ENCODE measurements at regions not wholly inside any gene's neighbourhood (a gene's known extent, or its start where the extent isn't known, plus 50 kb on each side); places are given as distances from the start of the nearest gene placed in this dataset.

GRCh38 chr3:104584682-104585081 lies 782.0 kb upstream of the ALCAM start (continued):
- TF ChIP-seq CHD7 (IDR thresholded peaks at IDR 0.05; ENCODE audit: insufficient replicate concordance, low read length): no peak
- TF ChIP-seq SIX5 (IDR thresholded peaks at IDR 0.05; ENCODE audit: low read depth, low read length): no peak
- no peak for TF ChIP-seq CTCF (IDR thresholded peaks at IDR 0.05; ENCODE audit: control extremely low read depth in 1 of 3, insufficient read depth in 1 of 3, low read depth in 1 of 3, low read length in 3 of 3)
- no peak for TF ChIP-seq JUND (IDR thresholded peaks at IDR 0.05; ENCODE audit: low read length)
- TF ChIP-seq RFX5 (IDR thresholded peaks at IDR 0.05; ENCODE audit: borderline replicate concordance, low read depth, low read length): no peak
- no peak for TF ChIP-seq CEBPB (IDR thresholded peaks at IDR 0.05; ENCODE audit: low read depth, low read length)
- TF ChIP-seq NRF1 (IDR thresholded peaks at IDR 0.05; ENCODE audit: low read depth, low read length): no peak
- no peak for TF ChIP-seq BRCA1 (IDR thresholded peaks at IDR 0.05; ENCODE audit: low read depth, low read length)
- no peak for TF ChIP-seq ASH2L (IDR thresholded peaks at IDR 0.05; ENCODE audit: low read length)
- no peak for TF ChIP-seq TAF1 (IDR thresholded peaks at IDR 0.05; ENCODE audit: low read depth, low read length)
- no peak for TF ChIP-seq SRF (IDR thresholded peaks at IDR 0.05; ENCODE audit: low read depth, low read length)
